UCSD-AML1 (cell line): ENCODE measurements at regions not wholly inside any gene's neighbourhood (a gene's known extent, or its start where the extent isn't known, plus 50 kb on each side); places are given as distances from the start of the nearest gene placed in this dataset.
A peak's percentile ranks its signal among the peaks of the same experiment; 100 is the strongest.
"Not testable (repeated sequence)": the region's sequence is repeated elsewhere in the genome, so short reads cannot be mapped to it uniquely, and the experiment has no call there.

Experiments used
- DNase-seq: peaks from one replicate; lab custom pipeline; 2025; ENCODE audit not compliant: unreplicated experiment; lab: John Stamatoyannopoulos, UW

GRCh38 chr3:75118779-75119178 is 504.3 kb upstream of the CNTN3 start:
- DNase-seq: no peak

- no peak for DNase-seq
Measured at GRCh38 chr3:75126556-75126955, 512.1 kb upstream of the CNTN3 start.

- DNase-seq: no peak
Measured at GRCh38 chr3:75129101-75129500, 514.6 kb upstream of the CNTN3 start.

- DNase-seq: no peak
Measured at GRCh38 chr3:75136100-75136897, 521.8 kb upstream of the CNTN3 start.

GRCh38 chr3:75138345-75138744 is 523.9 kb upstream of the CNTN3 start:
- no peak for DNase-seq

GRCh38 chr3:75140904-75141615 is 523.1 kb upstream of the FRG2C start:
- DNase-seq: no peak

GRCh38 chr3:75144406-75144805 is 519.7 kb upstream of the FRG2C start:
- no peak for DNase-seq

GRCh38 chr3:75171630-75172230 is 492.4 kb upstream of the FRG2C start:
- no peak for DNase-seq

- DNase-seq: no peak
Measured at GRCh38 chr3:75176937-75177336, 487.2 kb upstream of the FRG2C start.

GRCh38 chr3:75180235-75180944 is 483.7 kb upstream of the FRG2C start:
- peak; percentile 6 for DNase-seq

- no peak for DNase-seq
Measured at GRCh38 chr3:75180945-75181298, 483.2 kb upstream of the FRG2C start.

- no peak for DNase-seq
Measured at GRCh38 chr3:75188962-75189361, 475.2 kb upstream of the FRG2C start.

- peak; percentile 13 for DNase-seq
Measured at GRCh38 chr3:75192146-75192616, 471.9 kb upstream of the FRG2C start.

- no peak for DNase-seq
Measured at GRCh38 chr3:75193797-75194196, 470.3 kb upstream of the FRG2C start.

GRCh38 chr3:75214332-75214731 is 449.8 kb upstream of the FRG2C start:
- not testable (repeated sequence) for DNase-seq

- no peak for DNase-seq
Measured at GRCh38 chr3:75218577-75218976, 445.6 kb upstream of the FRG2C start.

- no peak for DNase-seq
Measured at GRCh38 chr3:75220932-75221331, 443.2 kb upstream of the FRG2C start.

- no peak for DNase-seq
Measured at GRCh38 chr3:75224412-75224811, 439.7 kb upstream of the FRG2C start.

- no peak for DNase-seq
Measured at GRCh38 chr3:75232216-75232615, 431.9 kb upstream of the FRG2C start.

- DNase-seq: no peak
Measured at GRCh38 chr3:75235631-75236030, 428.5 kb upstream of the FRG2C start.

GRCh38 chr3:75237053-75237452 is 427.1 kb upstream of the FRG2C start:
- no peak for DNase-seq
